Coronary artery (tissue), 2 donors: ENCODE measurements at regions not wholly inside any gene's neighbourhood (a gene's known extent, or its start where the extent isn't known, plus 50 kb on each side); places are given as distances from the start of the nearest gene placed in this dataset.
"Not testable (repeated sequence)": the region's sequence is repeated elsewhere in the genome, so short reads cannot be mapped to it uniquely, and the experiment has no call there.

Source experiments
- DNase-seq: peaks from one replicate; pipeline ENCODE4 v3.0.0-alpha.2; 2017; ENCODE audit warnings: low spot score
- H3K27ac ChIP-seq, 2 donors: fragments of 200-600 bp; sonication (generic); one replicate each; pipeline ENCODE4 v1.5.1; 2016 to 2019
- H3K4me3 ChIP-seq: fragments of 200-600 bp; sonication (generic); 2 replicates; pipeline ENCODE4 v1.5.1; 2016; ENCODE audit warnings: mild to moderate bottlenecking, moderate library complexity
- CTCF ChIP-seq: fragments of 200-600 bp; sonication (generic); IDR thresholded peaks from one replicate; pipeline ENCODE4 v1.5.1; 2019; ENCODE audit warnings: antibody characterized with exemption

- Histone ChIP-seq H3K4me3 (no peak overlapping the region), H3K27ac (no peak overlapping the region)
- TF ChIP-seq CTCF: no peak
- no peak for DNase-seq
Observed at GRCh38 chr14:104478656-104479055, 100.9 kb upstream of the C14orf180 start.

- no peak for TF ChIP-seq CTCF
- DNase-seq: no peak
- H3K27ac ChIP-seq: no peak overlapping the region
Observed at GRCh38 chr14:104479901-104480300, 99.7 kb upstream of the C14orf180 start.

GRCh38 chr14:104481323-104481722 lies 98.2 kb upstream of the C14orf180 start:
- no peak for TF ChIP-seq CTCF
- H3K27ac ChIP-seq: no peak overlapping the region
- DNase-seq: no peak

More at GRCh38 chr14:104479901-104480300, 99.7 kb upstream of the C14orf180 start:
- H3K4me3 ChIP-seq: no peak overlapping the region

GRCh38 chr14:104482017-104482416 lies 97.5 kb upstream of the C14orf180 start:
- H3K27ac ChIP-seq, DNase-seq, H3K4me3 ChIP-seq: not testable (repeated sequence)

More at GRCh38 chr14:104481323-104481722, 98.2 kb upstream of the C14orf180 start:
- H3K4me3 ChIP-seq: no peak overlapping the region

- no peak overlapping the region for H3K27ac ChIP-seq
- no peak overlapping the region for H3K4me3 ChIP-seq
- DNase-seq: no peak
- TF ChIP-seq CTCF: no peak
Observed at GRCh38 chr14:104486222-104486923, 93.2 kb upstream of the C14orf180 start.

GRCh38 chr14:104494483-104494882 lies 85.1 kb upstream of the C14orf180 start:
- H3K27ac ChIP-seq: no peak overlapping the region
- no peak for TF ChIP-seq CTCF
- no peak overlapping the region for H3K4me3 ChIP-seq
- DNase-seq: no peak

- DNase-seq: no peak
- H3K4me3 ChIP-seq: no peak overlapping the region
Observed at GRCh38 chr14:104496095-104496494, 83.5 kb upstream of the C14orf180 start.

More at GRCh38 chr14:104496095-104496494, 83.5 kb upstream of the C14orf180 start:
- no peak overlapping the region for H3K27ac ChIP-seq
- TF ChIP-seq CTCF: no peak
